Activated B cell treated with CpG ODN at 0.5 μM for 24 hours (primary cell): ENCODE measurements at regions not wholly inside any gene's neighbourhood (a gene's known extent, or its start where the extent isn't known, plus 50 kb on each side); places are given as distances from the start of the nearest gene placed in this dataset.

Experiments used
- ATAC-seq: fragments of 200-7000 bp; cut with Tn5 transposase; one replicate; pipeline ENCODE4 v1.10.0; 2021; ENCODE audit warnings: low read depth, mild to moderate bottlenecking, moderate library complexity
- CTCF ChIA-PET: fragments of 350-600 bp; sonication (Branson Sonifier 250); formaldehyde crosslinking; loops from one replicate; lab custom pipeline; 2021; ENCODE audit warnings: antibody characterized with exemption; lab: Charles Lee
- POLR2A ChIA-PET: fragments of 350-600 bp; sonication (Branson Sonifier 250); formaldehyde crosslinking; loops from one replicate; lab custom pipeline; 2021; ENCODE audit warnings: antibody characterized with exemption; lab: Charles Lee
- DNase-seq: peaks from one replicate; pipeline ENCODE4 v3.0.0; 2022
- H3K27ac Mint-ChIP-seq: one replicate; pipeline ENCODE4 v1.8.0; 2020; ENCODE audit warnings: mixed read lengths
- H3K27me3 Mint-ChIP-seq: one replicate; pipeline ENCODE4 v1.8.0; 2021; ENCODE audit warnings: mixed read lengths
- H3K36me3 Mint-ChIP-seq: one replicate; pipeline ENCODE4 v1.8.0; 2021; ENCODE audit warnings: low read depth, mixed read lengths
- H3K4me1 Mint-ChIP-seq: one replicate; pipeline ENCODE4 v1.8.0; 2021; ENCODE audit warnings: mixed read lengths
- H3K4me3 Mint-ChIP-seq: one replicate; pipeline ENCODE4 v1.8.0; 2020; ENCODE audit warnings: mild to moderate bottlenecking, mixed read lengths
- H3K9me3 Mint-ChIP-seq: one replicate; pipeline ENCODE4 v1.8.0; 2020; ENCODE audit warnings: mixed read lengths
- CTCF ChIP-seq: fragments of 200-600 bp; IDR thresholded peaks from one replicate; pipeline ENCODE4 v1.8.0; 2022; ENCODE audit warnings: antibody characterized with exemption, mild to moderate bottlenecking
- intact Hi-C: fragments of 100-400 bp; cut with micrococcal nuclease; formaldehyde crosslinking; loops from one replicate; pipeline ENCODE4 v1.15.1; 2024

GRCh38 chrX:20567108-20567507, 300.4 kb upstream of the RPS6KA3 start:
- DNase-seq (no peak), ATAC-seq (no peak)
- no peak for TF ChIP-seq CTCF
- peaks cover 2% of the 10 kb centered on the region for H3K27me3 Mint-ChIP-seq
- no peak overlapping the region for H3K4me3 Mint-ChIP-seq
- H3K36me3 Mint-ChIP-seq, result no peaks in the 10 kb centered on the region
- CTCF ChIA-PET, result no interaction called here
- H3K4me1 Mint-ChIP-seq, result no peaks in the 10 kb centered on the region
- H3K27ac Mint-ChIP-seq, result no peak overlapping the region
- H3K9me3 Mint-ChIP-seq, result no peaks in the 10 kb centered on the region
- POLR2A ChIA-PET, result no interaction called here
- intact Hi-C loops, result no loop called here

GRCh38 chrX:20547611-20548051, 280.9 kb upstream of the RPS6KA3 start:
- no peaks in the 10 kb centered on the region for H3K4me1 Mint-ChIP-seq
- no peak overlapping the region for H3K27ac Mint-ChIP-seq
- DNase-seq (no peak), ATAC-seq (no peak)
- no peaks in the 10 kb centered on the region for H3K27me3 Mint-ChIP-seq
- ChIA-PET CTCF (no interaction called here), POLR2A (no interaction called here)
- intact Hi-C loops, result no loop called here
- TF ChIP-seq CTCF, result no peak
- no peaks in the 10 kb centered on the region for H3K36me3 Mint-ChIP-seq
- peaks cover 3% of the 10 kb centered on the region for H3K9me3 Mint-ChIP-seq
- H3K4me3 Mint-ChIP-seq, result no peak overlapping the region

- intact Hi-C loops, result no loop called here
- Mint-ChIP-seq H3K36me3 (no peaks in the 10 kb centered on the region), H3K4me3 (no peak overlapping the region), H3K27ac (no peak overlapping the region), H3K4me1 (no peaks in the 10 kb centered on the region), H3K9me3 (peaks cover 14% of the 10 kb centered on the region), H3K27me3 (peaks cover 1% of the 10 kb centered on the region)
- TF ChIP-seq CTCF, result no peak
- DNase-seq (no peak), ATAC-seq (no peak)
- CTCF ChIA-PET, result no interaction called here
- POLR2A ChIA-PET, result no interaction called here
These were observed 278.8 kb upstream of the RPS6KA3 start for GRCh38 chrX:20545538-20545937.

GRCh38 chrX:20542072-20542471, 275.4 kb upstream of the RPS6KA3 start:
- no peak overlapping the region for H3K4me3 Mint-ChIP-seq
- no peak for TF ChIP-seq CTCF
- no peaks in the 10 kb centered on the region for H3K4me1 Mint-ChIP-seq
- ChIA-PET CTCF (no interaction called here), POLR2A (no interaction called here)
- ATAC-seq, result no peak
- peaks cover 16% of the 10 kb centered on the region for H3K9me3 Mint-ChIP-seq
- peaks cover 1% of the 10 kb centered on the region for H3K27me3 Mint-ChIP-seq
- no peak overlapping the region for H3K27ac Mint-ChIP-seq
- intact Hi-C loops, result no loop called here
- no peak for DNase-seq
- no peaks in the 10 kb centered on the region for H3K36me3 Mint-ChIP-seq

- POLR2A ChIA-PET, result interaction anchor here (0.5 kb wide), 1 partner anchor 1235 kb away, joined by 11 read pairs; no protein-coding TSS in a partner anchor
- no peak for DNase-seq
- Mint-ChIP-seq H3K27me3 (peaks cover 7% of the 10 kb centered on the region), H3K4me1 (no peaks in the 10 kb centered on the region), H3K36me3 (no peaks in the 10 kb centered on the region), H3K9me3 (peaks cover 16% of the 10 kb centered on the region), H3K4me3 (no peak overlapping the region), H3K27ac (no peak overlapping the region)
- no peak for TF ChIP-seq CTCF
- intact Hi-C loops, result loop anchor here (10.0 kb wide), 1 partner anchor 1656 kb away; no protein-coding TSS in a partner anchor
- ATAC-seq, result no peak
- CTCF ChIA-PET, result interaction anchor here (1.2 kb wide), 1 partner anchor 9 kb away, joined by 4 read pairs; no protein-coding TSS in a partner anchor
These were observed 272.3 kb upstream of the RPS6KA3 start for GRCh38 chrX:20538974-20539373.
